GM19351 (cell line): ENCODE measurements at regions not wholly inside any gene's neighbourhood (a gene's known extent, or its start where the extent isn't known, plus 50 kb on each side); places are given as distances from the start of the nearest gene placed in this dataset.

Source experiments
- ATAC-seq: cut with Tn5 transposase; IDR thresholded peaks from one replicate; pipeline ENCODE4 v1.9.1; 2021; ENCODE audit warnings: mild to moderate bottlenecking, moderate library complexity; ENCODE audit not compliant: unreplicated experiment

DNA sequence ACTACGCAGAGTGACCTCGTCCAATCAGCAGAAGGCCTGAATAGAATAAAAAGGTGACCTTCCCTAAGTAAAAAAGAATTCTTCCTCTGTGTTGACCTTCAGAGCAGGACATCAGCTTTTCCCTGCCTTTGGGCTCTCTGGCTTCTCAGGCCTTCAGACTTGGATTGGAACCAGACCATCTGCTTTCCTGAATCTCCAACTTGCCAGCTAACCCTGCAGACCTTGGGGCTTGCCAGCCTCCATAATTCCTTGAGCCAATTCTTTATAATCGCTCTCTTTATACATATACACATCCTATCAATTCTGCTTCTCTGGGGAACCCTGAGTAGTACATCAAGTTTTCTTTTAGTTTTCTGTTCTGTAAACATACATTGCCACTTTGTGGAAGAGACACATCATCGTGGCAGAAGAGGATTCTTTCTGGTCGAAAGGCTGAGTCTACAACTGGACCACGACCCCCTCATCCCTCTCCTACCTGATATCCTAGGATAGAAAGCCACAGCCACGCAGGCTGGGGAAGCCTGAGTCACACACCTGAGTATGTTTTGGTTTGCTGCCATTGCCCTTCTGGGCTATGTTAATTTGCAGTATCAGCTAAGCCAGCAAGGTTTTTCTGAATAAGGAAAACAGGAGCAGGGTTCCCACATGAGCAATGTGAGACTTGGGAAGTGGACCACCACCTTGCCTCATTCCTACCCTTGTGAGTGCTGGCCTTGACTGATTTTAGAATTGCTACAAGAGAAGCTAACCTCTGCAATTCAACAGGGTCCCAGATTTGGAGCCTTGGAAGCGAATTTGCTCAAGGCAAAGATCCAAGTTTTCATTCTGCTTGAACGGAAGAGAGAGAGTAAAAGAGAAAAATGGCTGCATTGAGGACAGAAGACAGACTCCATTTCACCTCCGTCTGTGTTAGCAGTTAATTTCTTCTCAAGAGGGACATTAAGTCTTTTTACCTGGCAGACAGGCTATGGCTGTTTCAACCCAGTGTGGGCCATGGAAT, 445.2 kb upstream of the FZD8 start:
- no peak for ATAC-seq

- ATAC-seq = no peak
These were observed 433.1 kb upstream of the FZD8 start for GRCh38 chr10:36075196-36075595.

- no peak for ATAC-seq
These were observed 431.8 kb upstream of the FZD8 start for GRCh38 chr10:36073796-36074345.

DNA sequence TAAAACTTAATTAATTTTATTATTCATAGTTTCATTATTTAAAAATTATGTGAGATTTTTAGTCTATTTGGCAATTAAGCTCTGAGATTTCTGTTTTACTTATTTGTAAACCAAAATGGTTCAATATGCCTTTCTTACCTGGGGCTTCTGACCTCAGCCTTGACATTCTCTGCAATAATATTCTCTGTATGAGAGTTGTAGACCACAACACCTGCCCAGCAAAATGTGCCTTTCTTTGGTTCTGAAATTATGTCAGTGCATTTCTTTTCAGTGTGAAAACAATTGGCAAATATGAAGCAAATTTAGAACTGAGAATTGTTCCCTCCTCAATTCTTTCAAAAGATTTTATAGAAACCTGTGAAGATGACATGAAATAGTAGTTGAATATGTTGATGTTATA, 426.4 kb upstream of the FZD8 start:
- ATAC-seq = no peak

GRCh38 chr10:36067748-36068147, 425.7 kb upstream of the FZD8 start:
- no peak for ATAC-seq

GRCh38 chr10:36066850-36067249, 424.8 kb upstream of the FZD8 start:
- no peak for ATAC-seq

- ATAC-seq = no peak
These were observed 424.0 kb upstream of the FZD8 start for GRCh38 chr10:36066102-36066501.

GRCh38 chr10:36063396-36063795, 421.3 kb upstream of the FZD8 start:
- ATAC-seq = no peak

GRCh38 chr10:36057731-36058130, 415.6 kb upstream of the FZD8 start:
- ATAC-seq = no peak

DNA sequence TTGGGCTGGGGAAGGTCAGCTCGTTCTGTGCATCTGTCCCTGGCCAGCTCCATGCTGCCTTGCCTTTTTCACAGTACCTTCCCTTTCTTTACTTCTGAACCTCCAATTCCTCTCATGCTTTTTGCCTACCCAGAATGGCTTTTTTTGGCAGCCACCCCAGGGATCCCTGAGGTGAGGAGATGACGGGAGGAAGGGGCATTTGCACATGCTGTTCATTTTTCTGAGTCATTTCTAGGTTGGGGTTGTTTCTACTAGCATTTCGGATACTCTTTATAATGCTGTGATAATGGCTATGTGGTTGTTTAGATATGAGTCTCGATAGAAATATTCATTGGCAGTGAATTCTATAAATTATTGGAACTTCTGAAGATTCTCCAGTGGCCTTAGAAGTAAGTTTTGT, 415.1 kb upstream of the FZD8 start:
- no peak for ATAC-seq

DNA sequence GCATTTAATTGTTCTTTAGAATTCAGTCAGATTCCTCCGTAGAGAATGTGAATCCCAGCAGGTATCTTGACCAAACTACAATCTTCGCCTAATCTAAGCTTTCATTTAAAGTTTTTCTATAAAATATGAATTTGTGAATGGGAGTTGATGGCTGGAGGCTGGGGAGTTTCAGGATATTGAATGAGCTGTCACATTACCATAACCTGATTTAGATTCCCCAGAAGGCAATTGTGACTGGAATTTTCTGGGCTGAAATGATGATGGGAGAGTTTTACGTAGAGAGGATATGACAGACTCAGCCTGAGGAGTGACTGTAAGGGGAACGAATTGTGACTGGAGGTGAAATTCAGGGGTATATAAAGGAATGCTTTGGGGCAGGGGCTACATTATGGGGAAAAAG, 411.7 kb upstream of the FZD8 start:
- ATAC-seq = no peak

- no peak for ATAC-seq
These were observed 411.2 kb upstream of the FZD8 start for GRCh38 chr10:36053271-36053670.

DNA sequence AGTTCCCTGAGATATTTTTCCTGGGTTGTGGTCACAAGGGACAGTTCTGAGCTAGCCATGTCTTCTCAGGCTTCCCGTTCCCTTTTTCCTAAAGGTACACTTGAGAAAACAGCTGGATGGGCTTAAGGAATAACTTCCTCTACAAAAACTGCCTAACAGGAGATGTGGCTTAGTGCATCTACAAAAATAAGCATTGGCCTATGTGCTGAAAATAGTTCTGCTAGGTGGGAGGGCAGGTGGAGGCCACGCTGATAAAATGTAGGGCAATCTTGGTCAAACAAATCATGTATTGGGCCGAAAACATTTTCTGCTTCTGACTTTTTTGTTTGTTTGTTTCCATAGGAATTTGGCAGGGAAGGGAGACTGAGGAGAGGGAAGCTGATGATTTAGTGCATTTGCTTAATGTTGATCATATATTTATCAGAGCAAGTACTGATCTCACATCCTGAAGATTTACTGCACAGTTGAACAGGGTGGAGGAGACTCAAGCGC, 409.4 kb upstream of the FZD8 start:
- no peak for ATAC-seq

- no peak for ATAC-seq
These were observed 408.8 kb upstream of the FZD8 start for GRCh38 chr10:36050763-36051499.

GRCh38 chr10:36048780-36049179, 406.7 kb upstream of the FZD8 start:
- no peak for ATAC-seq

DNA sequence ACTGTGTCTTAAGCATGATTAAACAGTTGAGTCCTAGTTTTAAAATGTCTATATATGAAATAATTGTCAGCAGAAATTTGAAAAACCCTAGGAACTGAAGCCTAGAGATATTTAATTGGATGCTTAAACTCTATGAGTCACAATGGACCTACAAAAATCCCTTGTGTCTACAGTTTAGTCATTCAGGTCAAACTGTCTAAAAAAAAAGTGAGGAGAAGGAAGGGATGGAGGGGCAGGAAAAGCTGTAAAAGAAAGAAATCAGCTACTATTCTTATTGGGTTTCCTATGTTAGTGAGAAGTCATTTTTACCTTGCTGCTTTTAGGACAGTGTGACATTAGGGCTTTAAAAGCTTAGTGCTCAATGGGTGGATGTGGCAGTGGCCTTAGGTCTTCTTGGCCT, 406.1 kb upstream of the FZD8 start:
- ATAC-seq = no peak

- ATAC-seq = no peak
These were observed 400.0 kb upstream of the FZD8 start for GRCh38 chr10:36042135-36042534.

DNA sequence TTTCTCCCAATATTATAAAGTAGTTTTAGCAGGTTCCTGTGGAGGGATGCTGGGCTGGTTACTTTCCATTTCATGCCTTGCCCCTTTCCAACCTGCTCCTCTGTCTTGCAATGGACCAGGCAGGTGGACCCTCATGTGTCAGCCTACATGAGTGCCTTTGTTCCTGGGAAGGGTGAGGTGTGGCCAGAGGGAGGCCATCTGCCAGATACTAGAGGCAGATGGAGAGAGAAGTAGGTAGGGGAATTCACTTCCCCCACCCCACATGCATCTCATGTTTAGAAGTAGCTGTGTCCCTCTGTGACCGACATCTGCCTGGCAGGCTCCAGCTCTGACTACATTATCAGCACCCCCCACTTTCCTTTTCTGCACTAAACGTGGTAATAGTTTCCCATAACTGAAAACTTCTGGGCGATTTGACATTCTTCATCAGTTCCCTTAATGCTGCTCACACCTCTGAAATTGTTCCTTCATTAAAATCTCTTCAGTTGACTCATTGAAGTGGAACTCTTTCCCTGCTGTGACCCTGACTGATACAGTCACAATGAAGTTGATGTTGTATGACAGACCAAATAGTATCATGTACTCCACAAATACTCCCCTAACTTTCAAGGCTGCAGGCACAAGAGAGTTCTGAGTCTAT, 396.3 kb upstream of the FZD8 start:
- ATAC-seq = no peak

- no peak for ATAC-seq
These were observed 394.0 kb upstream of the FZD8 start for GRCh38 chr10:36036137-36036536.

- ATAC-seq = no peak
These were observed 391.7 kb upstream of the FZD8 start for GRCh38 chr10:36033808-36034207.

DNA sequence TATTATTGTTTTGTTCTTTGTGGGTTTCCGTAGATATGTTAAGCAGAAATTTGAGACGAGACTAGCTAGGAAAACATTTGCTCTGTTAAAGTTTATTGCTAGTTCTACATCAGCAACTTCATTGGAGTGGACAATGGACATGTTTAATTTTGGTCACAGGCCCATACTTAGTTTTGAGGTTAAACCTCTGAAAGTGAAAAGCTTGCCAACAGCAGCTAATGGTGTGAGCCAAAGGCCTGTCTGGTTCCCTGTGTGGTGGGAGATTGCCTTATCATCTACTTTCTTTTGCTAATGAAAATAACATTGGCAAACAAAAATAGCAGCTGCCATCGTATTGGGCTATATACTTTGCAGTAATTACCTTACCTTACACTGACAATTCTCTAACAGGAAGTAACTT, 388.4 kb upstream of the FZD8 start:
- ATAC-seq = no peak
